HG03060 (cell line): ENCODE measurements at regions not wholly inside any gene's neighbourhood (a gene's known extent, or its start where the extent isn't known, plus 50 kb on each side); places are given as distances from the start of the nearest gene placed in this dataset.

ENCODE experiments used
- ATAC-seq: cut with Tn5 transposase; IDR thresholded peaks from one replicate; pipeline ENCODE4 v1.9.1; 2021; ENCODE audit warnings: low read depth, moderate number of reproducible peaks; ENCODE audit not compliant: unreplicated experiment

- no peak for ATAC-seq
These were observed 1231.4 kb downstream of the BRD1 start for GRCh38 chr22:48596111-48596850.

- no peak for ATAC-seq
These were observed 1232.2 kb downstream of the BRD1 start for GRCh38 chr22:48595511-48595905.

DNA sequence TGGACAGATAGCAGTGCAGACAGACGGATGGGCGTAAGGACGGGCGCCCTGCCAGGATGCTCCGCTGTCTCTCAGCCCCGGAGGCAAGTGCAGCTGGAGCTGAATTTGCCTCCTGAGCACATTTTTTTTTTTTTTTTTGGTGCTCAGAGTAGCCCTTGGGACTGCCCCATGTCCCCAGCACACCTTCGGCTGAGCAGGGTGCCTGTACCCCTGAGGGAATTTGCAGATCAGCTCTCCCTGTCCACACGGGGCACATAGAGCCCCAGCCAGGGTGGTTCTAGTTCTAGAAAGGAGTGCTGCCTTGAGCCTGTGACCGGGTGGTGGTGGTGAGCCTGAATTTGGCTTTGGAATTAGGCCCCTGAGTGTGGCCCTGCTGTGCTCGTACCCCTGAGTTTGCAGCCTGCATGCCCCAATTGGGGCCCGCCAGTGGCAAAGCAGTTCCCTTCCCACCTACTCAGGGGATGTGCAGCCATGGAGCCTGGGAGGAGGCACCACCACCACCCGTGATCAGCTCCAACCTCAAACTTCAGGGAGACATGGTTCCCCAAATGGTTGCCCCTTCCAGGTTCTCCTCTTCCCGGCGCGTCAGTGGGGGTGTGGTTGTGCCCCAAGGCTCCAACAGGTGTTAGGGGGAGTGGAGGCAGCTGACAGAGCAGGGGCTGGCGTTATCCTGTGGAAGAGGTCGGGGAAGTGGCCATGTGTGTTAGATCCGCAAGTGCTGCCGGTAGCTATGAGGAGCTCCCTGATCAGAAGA is 1232.7 kb downstream of the BRD1 start:
- ATAC-seq: no peak

DNA sequence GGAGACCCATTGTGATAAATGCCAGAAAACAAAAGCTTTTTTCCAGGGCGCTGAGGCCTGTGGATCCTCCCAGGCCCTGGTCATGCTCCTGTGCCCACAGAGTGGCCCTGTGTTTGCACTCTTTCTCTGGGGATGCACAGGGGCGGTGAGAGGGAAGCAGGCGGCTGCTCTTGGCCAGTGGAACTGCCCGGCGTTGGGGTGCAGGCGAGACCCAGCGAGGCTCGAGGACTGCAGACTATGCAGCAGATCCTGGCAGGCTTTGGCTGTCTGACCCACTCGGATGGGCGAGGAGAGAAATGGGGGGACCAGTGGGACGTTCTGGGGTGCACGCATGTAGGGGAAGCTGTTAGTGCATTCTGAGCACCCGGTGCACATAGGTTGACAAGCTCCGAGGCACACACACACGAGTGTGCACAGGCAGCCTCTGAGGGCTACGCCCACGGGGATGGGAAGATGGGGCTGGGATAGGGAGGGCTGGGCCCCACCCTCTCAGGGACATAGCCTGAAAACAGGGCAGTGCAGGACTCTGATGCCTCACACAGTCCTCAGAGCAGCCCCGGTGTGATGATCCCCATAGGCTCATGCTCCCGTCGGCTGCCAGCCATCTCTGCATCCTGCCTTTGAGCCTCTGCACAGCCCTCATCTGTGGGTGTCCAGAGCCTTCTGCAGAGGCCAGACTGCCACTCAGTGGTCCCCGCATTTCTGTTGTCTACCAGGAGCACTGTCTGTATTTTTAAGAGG is 1233.5 kb downstream of the BRD1 start:
- ATAC-seq: no peak

GRCh38 chr22:48593551-48593950 is 1234.1 kb downstream of the BRD1 start:
- no peak for ATAC-seq

- no peak for ATAC-seq
These were observed 1234.7 kb downstream of the BRD1 start for GRCh38 chr22:48592931-48593330.

DNA sequence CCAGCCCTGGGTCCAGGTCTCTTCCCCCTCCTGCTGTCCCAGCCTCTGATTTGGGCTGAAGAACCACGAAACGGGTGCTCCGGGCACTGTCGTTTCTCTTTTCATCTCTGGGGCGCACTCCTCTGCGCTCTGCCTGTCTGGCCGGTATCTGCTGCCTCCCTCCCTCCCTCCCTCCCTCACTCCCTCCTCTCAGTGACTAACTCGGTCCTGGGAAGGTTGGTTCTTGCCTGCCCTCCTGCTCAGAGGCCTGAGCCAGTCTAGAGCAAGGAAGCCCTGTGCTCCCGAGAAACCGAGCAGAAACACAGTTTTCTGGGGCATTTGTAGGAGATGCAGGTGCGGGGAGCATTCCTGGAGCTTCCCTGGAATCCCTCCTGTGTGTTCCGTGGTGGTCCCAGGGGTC is 1235.2 kb downstream of the BRD1 start:
- no peak for ATAC-seq

DNA sequence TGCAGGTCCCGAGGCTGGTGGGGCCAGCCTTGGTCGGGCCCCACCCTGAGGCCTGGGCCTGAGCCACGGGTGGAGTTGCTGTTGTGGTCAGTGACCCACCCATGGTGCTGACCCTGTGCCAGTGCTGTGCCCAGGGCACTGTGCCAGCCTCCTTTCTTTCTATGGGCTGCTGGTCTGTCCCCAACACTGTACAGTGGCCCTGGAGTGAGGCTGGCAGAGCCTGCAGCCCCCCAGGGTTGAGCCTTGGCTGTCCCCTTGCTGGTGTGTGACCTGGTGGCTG is 1235.7 kb downstream of the BRD1 start:
- ATAC-seq: no peak

GRCh38 chr22:48591286-48592065 is 1236.2 kb downstream of the BRD1 start:
- no peak for ATAC-seq

DNA sequence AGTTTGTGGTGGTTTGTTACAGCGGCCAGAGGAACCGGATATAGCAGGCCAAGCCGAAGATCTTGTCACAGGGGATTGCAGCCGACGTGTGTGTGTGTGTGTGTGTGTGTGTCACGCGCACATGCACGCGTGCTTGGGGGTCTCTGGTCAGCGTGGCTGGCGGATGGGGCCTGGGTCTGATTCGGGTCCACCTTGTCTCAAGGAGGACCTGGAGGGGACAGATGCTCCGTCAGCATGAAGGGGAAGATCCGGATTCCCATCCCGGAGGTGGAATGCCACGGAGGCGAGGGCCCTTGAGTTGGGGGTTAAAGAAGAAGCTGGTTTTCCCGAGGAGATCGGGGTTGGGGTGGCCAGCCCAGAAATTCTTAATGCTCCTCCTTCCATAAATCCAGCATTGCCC is 1237.8 kb downstream of the BRD1 start:
- ATAC-seq: no peak

DNA sequence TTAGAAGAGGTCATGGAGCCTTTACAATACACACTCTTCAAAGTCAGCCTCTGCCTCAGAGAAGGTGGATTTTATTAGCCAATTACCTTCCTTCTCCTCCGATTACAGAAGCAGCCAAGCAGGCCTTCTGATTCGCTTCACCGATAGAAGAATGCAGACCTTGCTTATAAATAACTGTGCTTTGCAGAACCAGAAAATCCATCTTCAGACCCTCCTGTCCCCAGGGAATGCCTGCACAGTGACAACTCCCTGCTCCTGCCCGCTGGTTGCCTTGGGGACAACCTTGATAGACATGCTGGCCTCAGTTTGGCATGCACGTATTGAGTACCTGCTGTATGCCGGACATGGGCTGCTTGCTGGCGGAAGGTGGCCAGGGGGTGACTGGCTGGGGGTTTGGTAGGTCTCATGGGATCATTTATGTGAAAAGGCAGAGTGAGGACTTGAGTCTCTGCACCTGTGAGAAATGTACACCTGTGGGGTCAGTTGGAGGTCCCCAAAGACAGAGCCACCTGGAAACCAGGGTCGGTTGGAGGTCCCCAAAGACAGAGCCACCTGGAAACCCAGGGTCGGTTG is 1238.7 kb downstream of the BRD1 start:
- ATAC-seq: no peak

DNA sequence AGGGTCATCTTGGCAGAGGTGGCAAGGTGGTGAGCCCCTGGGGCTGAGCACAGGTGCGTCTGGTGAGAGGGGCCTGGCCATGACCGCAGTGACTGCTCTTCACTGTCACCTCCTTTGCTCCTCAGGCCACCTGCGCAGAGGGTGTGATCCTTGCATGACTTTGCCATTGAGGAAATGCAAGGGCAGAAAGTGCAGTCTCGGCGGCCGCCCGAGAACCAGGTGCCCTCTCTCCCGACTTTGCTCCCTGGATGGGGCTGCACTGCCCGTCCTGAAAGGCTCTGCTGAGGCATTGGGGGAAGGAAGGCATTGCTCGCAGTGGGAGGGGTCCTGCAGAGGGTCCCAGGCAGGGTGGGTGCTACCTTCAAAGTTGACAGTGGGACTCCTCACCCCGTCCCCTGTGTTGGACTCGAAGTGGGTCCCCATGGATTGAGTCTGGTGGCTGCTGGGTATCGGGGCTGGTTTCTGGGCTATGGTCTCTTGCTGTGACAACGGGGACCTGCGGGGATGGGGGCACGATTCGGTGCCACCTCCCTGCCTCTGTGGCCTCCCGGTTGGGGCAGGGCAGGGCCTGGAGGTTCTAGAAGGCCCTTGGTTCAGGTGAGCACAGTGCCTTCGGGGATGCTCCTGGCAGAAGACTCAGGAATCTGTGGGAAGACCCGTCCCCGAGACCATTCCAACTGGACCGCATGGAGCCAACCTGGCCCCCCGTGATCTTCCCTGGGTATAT is 1239.4 kb downstream of the BRD1 start:
- ATAC-seq: no peak

GRCh38 chr22:48587236-48587865 is 1240.3 kb downstream of the BRD1 start:
- no peak for ATAC-seq

DNA sequence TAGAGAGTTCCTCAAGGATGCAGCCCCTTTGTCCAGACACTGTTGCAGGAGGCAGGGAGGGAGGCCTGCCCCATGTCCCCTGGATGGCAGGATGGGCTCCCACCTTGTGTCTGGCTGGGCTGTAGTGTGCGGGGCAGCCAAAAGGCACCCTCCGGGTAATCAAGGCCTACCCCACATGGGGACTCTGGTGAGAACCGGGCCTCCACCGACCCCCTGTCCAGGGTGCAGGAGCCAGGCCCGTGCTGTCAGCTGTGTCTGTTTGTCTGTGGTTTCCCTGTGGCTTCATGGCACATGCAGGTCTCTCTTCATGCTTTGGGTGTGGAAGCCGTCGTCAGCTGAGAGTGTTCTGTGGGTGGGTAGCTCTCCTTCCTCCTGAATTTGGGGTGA is 1240.9 kb downstream of the BRD1 start:
- ATAC-seq: no peak

GRCh38 chr22:48585916-48586798 is 1241.5 kb downstream of the BRD1 start:
- no peak for ATAC-seq

- ATAC-seq: no peak
These were observed 1243.5 kb downstream of the BRD1 start for GRCh38 chr22:48584170-48584569.

- no peak for ATAC-seq
These were observed 1245.7 kb downstream of the BRD1 start for GRCh38 chr22:48581796-48582469.

- ATAC-seq: no peak
These were observed 1246.4 kb downstream of the BRD1 start for GRCh38 chr22:48581205-48581766.
